ENCODE measurements at regions not wholly inside any gene's neighbourhood (a gene's known extent, or its start where the extent isn't known, plus 50 kb on each side); places are given as distances from the start of the nearest gene placed in this dataset.

DNA sequence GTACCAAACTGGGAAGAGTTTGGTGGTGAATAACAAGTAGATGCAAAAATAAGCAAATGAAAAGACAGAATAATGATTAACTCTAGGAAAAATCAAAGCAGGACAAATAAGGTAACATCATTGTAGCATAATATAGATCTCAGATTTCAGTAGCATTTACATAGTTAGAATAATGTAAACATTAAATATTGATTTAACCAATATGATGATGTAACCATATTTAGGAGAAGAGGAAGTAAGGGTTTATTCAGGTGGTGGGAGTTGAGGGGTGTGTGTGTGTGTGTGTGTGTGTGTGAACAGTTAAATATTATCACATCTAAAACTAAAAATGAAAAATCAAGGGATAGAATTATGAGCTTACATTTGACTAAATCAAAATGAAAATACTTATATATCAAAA is 143.4 kb downstream of the NPR3 start:
- TF ChIP-seq EZH2phosphoT487 (IDR thresholded peaks at IDR 0.05; ENCODE audit: low read length): no peak
- H3K9me2 ChIP-seq (replicated peaks; ENCODE audit: insufficient read depth, low read length): no peaks in the 10 kb centered on the region
- H3K9ac ChIP-seq (ENCODE audit: low read length): no peak overlapping the region
- no peaks in the 10 kb centered on the region for H3K36me3 ChIP-seq (replicated peaks; ENCODE audit: insufficient read depth, low read length)
- no peaks in the 10 kb centered on the region for H3K9me3 ChIP-seq (replicated peaks; ENCODE audit: insufficient read depth, low read length)
- no peaks in the 10 kb centered on the region for H3F3A ChIP-seq (ENCODE audit: insufficient read depth, low read length)
- no peaks in the 10 kb centered on the region for H4K20me1 ChIP-seq (ENCODE audit: insufficient read depth, low read length)
- no peak for DNase-seq
- no peak overlapping the region for H3K4me3 ChIP-seq (ENCODE audit: low read length)
- no peaks in the 10 kb centered on the region for H3K27me3 ChIP-seq (replicated peaks; ENCODE audit: insufficient read depth, low read length)
- no peak overlapping the region for H3K27ac ChIP-seq (ENCODE audit: low read length)
- no peaks in the 10 kb centered on the region for H3K4me1 ChIP-seq (ENCODE audit: low read length)
- no peak overlapping the region for H2AFZ ChIP-seq (ENCODE audit: low read length)
- H3K4me2 ChIP-seq (ENCODE audit: low read depth, low read length): no peak overlapping the region
- no peaks in the 10 kb centered on the region for H3K79me2 ChIP-seq (ENCODE audit: low read length)

DNA sequence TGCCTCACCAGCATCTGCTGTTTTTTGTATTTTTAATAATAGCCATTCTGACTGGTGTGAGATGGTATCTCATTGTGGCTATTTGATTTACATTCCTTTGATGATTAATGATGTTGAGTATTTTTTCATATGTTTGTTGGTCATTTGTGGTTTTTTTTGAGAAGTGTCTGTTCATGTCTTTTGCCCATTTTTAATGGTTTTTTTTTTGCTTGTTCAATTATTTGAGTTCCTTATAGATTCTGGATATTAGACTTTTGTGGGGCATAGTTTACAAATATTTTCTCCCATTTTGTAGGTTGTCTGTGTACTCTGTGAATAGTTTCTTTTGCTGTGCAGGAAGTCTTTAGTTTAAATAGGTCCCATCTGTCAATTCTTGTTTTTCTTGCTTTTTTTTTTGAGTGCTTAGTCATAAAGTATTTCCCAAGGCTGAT is 148.1 kb downstream of the NPR3 start:
- H3K4me1 ChIP-seq (ENCODE audit: low read length): no peaks in the 10 kb centered on the region
- H3K4me2 ChIP-seq (ENCODE audit: low read depth, low read length): no peak overlapping the region
- no peak overlapping the region for H3K4me3 ChIP-seq (ENCODE audit: low read length)
- H3K79me2 ChIP-seq (ENCODE audit: low read length): no peaks in the 10 kb centered on the region
- no peaks in the 10 kb centered on the region for H3K9me2 ChIP-seq (replicated peaks; ENCODE audit: insufficient read depth, low read length)
- H3K27ac ChIP-seq (ENCODE audit: low read length): no peak overlapping the region
- no peaks in the 10 kb centered on the region for H3K36me3 ChIP-seq (replicated peaks; ENCODE audit: insufficient read depth, low read length)
- no peak overlapping the region for H2AFZ ChIP-seq (ENCODE audit: low read length)
- no peak for DNase-seq
- H3K9ac ChIP-seq (ENCODE audit: low read length): no peak overlapping the region
- H3F3A ChIP-seq (ENCODE audit: insufficient read depth, low read length): no peaks in the 10 kb centered on the region
- H3K9me3 ChIP-seq (replicated peaks; ENCODE audit: insufficient read depth, low read length): no peaks in the 10 kb centered on the region
- TF ChIP-seq, protein P1, sequence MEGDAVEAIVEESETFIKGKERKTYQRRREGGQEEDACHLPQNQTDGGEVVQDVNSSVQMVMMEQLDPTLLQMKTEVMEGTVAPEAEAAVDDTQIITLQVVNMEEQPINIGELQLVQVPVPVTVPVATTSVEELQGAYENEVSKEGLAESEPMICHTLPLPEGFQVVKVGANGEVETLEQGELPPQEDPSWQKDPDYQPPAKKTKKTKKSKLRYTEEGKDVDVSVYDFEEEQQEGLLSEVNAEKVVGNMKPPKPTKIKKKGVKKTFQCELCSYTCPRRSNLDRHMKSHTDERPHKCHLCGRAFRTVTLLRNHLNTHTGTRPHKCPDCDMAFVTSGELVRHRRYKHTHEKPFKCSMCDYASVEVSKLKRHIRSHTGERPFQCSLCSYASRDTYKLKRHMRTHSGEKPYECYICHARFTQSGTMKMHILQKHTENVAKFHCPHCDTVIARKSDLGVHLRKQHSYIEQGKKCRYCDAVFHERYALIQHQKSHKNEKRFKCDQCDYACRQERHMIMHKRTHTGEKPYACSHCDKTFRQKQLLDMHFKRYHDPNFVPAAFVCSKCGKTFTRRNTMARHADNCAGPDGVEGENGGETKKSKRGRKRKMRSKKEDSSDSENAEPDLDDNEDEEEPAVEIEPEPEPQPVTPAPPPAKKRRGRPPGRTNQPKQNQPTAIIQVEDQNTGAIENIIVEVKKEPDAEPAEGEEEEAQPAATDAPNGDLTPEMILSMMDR (IDR thresholded peaks at IDR 0.05; ENCODE audit: low read length): no peak
- no peak for TF ChIP-seq EZH2phosphoT487 (IDR thresholded peaks at IDR 0.05; ENCODE audit: low read length)
- TF ChIP-seq EZH2 (optimal IDR thresholded peaks at IDR 0.05; ENCODE audit: low read depth, low read length): no peak
- no peaks in the 10 kb centered on the region for H4K20me1 ChIP-seq (ENCODE audit: insufficient read depth, low read length)
- H3K27me3 ChIP-seq (replicated peaks; ENCODE audit: insufficient read depth, low read length): no peaks in the 10 kb centered on the region

DNA sequence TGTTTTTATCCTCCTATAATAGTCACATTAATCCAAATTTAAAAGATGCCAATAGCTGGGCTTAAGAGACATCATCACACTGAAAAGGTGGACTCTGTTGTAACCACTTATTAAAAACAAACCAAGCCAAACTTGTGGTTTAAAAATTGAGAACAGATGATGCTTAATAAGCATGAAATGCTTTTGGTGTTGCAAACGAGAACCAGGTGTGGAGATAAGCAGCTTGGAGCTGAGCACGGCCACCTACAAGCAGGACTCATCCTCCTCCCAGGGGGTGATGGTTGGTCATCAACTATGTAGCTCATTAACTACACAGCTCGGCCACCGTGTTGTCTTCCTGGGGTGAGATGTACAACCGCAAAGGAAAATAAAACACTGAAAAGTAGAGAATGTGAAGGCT is 154.4 kb downstream of the NPR3 start:
- H3K79me2 ChIP-seq (ENCODE audit: low read length): no peaks in the 10 kb centered on the region

DNA sequence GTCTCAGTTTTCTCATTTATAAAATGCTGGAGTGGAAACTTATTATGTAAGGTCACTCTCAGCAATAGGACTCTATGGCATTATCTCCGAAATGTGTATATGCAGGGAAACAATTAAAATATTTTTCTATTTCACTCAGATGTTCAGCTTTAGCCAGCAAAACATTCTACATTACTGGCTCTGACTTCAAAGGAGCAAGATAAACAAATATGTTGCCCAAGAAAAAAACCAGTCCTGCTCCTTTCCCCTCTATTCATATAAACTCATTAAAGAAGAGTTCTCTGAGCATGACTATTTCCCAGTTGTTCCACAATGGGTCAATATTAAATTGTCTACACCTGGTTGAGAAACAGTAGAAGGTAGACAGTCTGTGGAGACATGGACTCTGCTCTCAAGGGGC is 155.0 kb downstream of the NPR3 start:
- Histone ChIP-seq H3K9ac (ENCODE audit: low read length) (no peak overlapping the region), H3K9me3 (replicated peaks; ENCODE audit: insufficient read depth, low read length) (no peaks in the 10 kb centered on the region), H3K36me3 (replicated peaks; ENCODE audit: insufficient read depth, low read length) (no peaks in the 10 kb centered on the region), H3K27ac (ENCODE audit: low read length) (no peak overlapping the region), H3K9me2 (replicated peaks; ENCODE audit: insufficient read depth, low read length) (no peaks in the 10 kb centered on the region), H3K4me2 (ENCODE audit: low read depth, low read length) (no peak overlapping the region), H3K4me1 (ENCODE audit: low read length) (no peaks in the 10 kb centered on the region), H3F3A (ENCODE audit: insufficient read depth, low read length) (no peaks in the 10 kb centered on the region), H4K20me1 (ENCODE audit: insufficient read depth, low read length) (no peaks in the 10 kb centered on the region), H3K27me3 (replicated peaks; ENCODE audit: insufficient read depth, low read length) (no peaks in the 10 kb centered on the region), H3K79me2 (ENCODE audit: low read length) (no peaks in the 10 kb centered on the region), H2AFZ (ENCODE audit: low read length) (no peak overlapping the region), H3K4me3 (ENCODE audit: low read length) (no peak overlapping the region)
- TF ChIP-seq EZH2 (optimal IDR thresholded peaks at IDR 0.05; ENCODE audit: low read depth, low read length) (no peak), EZH2phosphoT487 (IDR thresholded peaks at IDR 0.05; ENCODE audit: low read length) (no peak)
- TF ChIP-seq, protein P1 (IDR thresholded peaks at IDR 0.05; ENCODE audit: low read length): no peak
- DNase-seq: no peak

More for the DNA sequence above, 154.4 kb downstream of the NPR3 start:
- Histone ChIP-seq H3K4me3 (ENCODE audit: low read length) (no peak overlapping the region), H3K4me2 (ENCODE audit: low read depth, low read length) (no peak overlapping the region), H3F3A (ENCODE audit: insufficient read depth, low read length) (no peaks in the 10 kb centered on the region), H3K9ac (ENCODE audit: low read length) (no peak overlapping the region), H3K27ac (ENCODE audit: low read length) (no peak overlapping the region), H3K4me1 (ENCODE audit: low read length) (no peaks in the 10 kb centered on the region), H3K9me3 (replicated peaks; ENCODE audit: insufficient read depth, low read length) (no peaks in the 10 kb centered on the region), H4K20me1 (ENCODE audit: insufficient read depth, low read length) (no peaks in the 10 kb centered on the region), H3K36me3 (replicated peaks; ENCODE audit: insufficient read depth, low read length) (no peaks in the 10 kb centered on the region), H3K9me2 (replicated peaks; ENCODE audit: insufficient read depth, low read length) (no peaks in the 10 kb centered on the region), H3K27me3 (replicated peaks; ENCODE audit: insufficient read depth, low read length) (no peaks in the 10 kb centered on the region), H2AFZ (ENCODE audit: low read length) (no peak overlapping the region)
- DNase-seq: peak; percentile 52
- TF ChIP-seq, protein P1 (IDR thresholded peaks at IDR 0.05; ENCODE audit: low read length): no peak
- no peak for TF ChIP-seq EZH2 (optimal IDR thresholded peaks at IDR 0.05; ENCODE audit: low read depth, low read length)
- TF ChIP-seq EZH2phosphoT487 (IDR thresholded peaks at IDR 0.05; ENCODE audit: low read length): no peak
